ENCODE measurements at regions not wholly inside any gene's neighbourhood (a gene's known extent, or its start where the extent isn't known, plus 50 kb on each side); places are given as distances from the start of the nearest gene placed in this dataset.

- TF ChIP-seq CTCF (IDR thresholded peaks at IDR 0.05), result no peak
- no peak for TF ChIP-seq POLR2A (IDR thresholded peaks at IDR 0.05)
Measured at GRCh38 chr10:125216309-125216708, 55.9 kb upstream of the CTBP2 start.
